Glutamatergic neuron (in vitro differentiated cells): ENCODE measurements at regions not wholly inside any gene's neighbourhood (a gene's known extent, or its start where the extent isn't known, plus 50 kb on each side); places are given as distances from the start of the nearest gene placed in this dataset.
"Not testable (repeated sequence)": the region's sequence is repeated elsewhere in the genome, so short reads cannot be mapped to it uniquely, and the experiment has no call there.

ENCODE experiments used
- DNase-seq: peaks from one replicate; pipeline ENCODE4 v3.0.0; 2022
- H3K27ac Mint-ChIP-seq: one replicate; pipeline ENCODE4 v1.8.0; 2020; ENCODE audit warnings: mild to moderate bottlenecking, mixed read lengths, inconsistent platforms; ENCODE audit not compliant: unreplicated experiment
- H3K27me3 Mint-ChIP-seq: one replicate; pipeline ENCODE4 v1.8.0; 2020; ENCODE audit warnings: mild to moderate bottlenecking, moderate library complexity, mixed read lengths, inconsistent platforms; ENCODE audit not compliant: unreplicated experiment
- H3K36me3 Mint-ChIP-seq: one replicate; pipeline ENCODE4 v1.8.0; 2020; ENCODE audit warnings: mild to moderate bottlenecking, mixed read lengths, inconsistent platforms; ENCODE audit not compliant: unreplicated experiment
- H3K4me1 Mint-ChIP-seq: one replicate; pipeline ENCODE4 v1.8.0; 2020; ENCODE audit warnings: mild to moderate bottlenecking, low read depth, mixed read lengths, inconsistent platforms; ENCODE audit not compliant: unreplicated experiment
- H3K4me3 Mint-ChIP-seq: one replicate; pipeline ENCODE4 v1.8.0; 2020; ENCODE audit warnings: mild to moderate bottlenecking, mixed read lengths, inconsistent platforms; ENCODE audit not compliant: unreplicated experiment
- H3K9me3 Mint-ChIP-seq: one replicate; pipeline ENCODE4 v1.8.0; 2020; ENCODE audit warnings: mild to moderate bottlenecking, moderate library complexity, mixed read lengths, inconsistent platforms; ENCODE audit not compliant: unreplicated experiment
- CTCF ChIP-seq: fragments of 200-600 bp; sonication (generic); IDR thresholded peaks from one replicate; pipeline ENCODE4 v1.5.0; 2021; ENCODE audit not compliant: partially characterized antibody, unreplicated experiment

- Mint-ChIP-seq H3K9me3 (peaks cover 7% of the 10 kb centered on the region), H3K36me3 (no peaks in the 10 kb centered on the region), H3K27ac (no peak overlapping the region), H3K4me3 (no peak overlapping the region), H3K4me1 (no peaks in the 10 kb centered on the region), H3K27me3 (peaks cover 4% of the 10 kb centered on the region)
- TF ChIP-seq CTCF, result no peak
- DNase-seq, result no peak
Measured at GRCh38 chr2:104975851-104976250, 62.0 kb upstream of the MRPS9 start.

- no peak for TF ChIP-seq CTCF
- no peak for DNase-seq
- H3K27ac Mint-ChIP-seq, result no peak overlapping the region
Measured at GRCh38 chr2:104976603-104977120, 61.2 kb upstream of the MRPS9 start.

GRCh38 chr2:104977958-104978357 is 59.9 kb upstream of the MRPS9 start:
- no peak for DNase-seq
- Mint-ChIP-seq H3K9me3 (peaks cover 7% of the 10 kb centered on the region), H3K4me3 (no peak overlapping the region), H3K27me3 (peaks cover 4% of the 10 kb centered on the region), H3K36me3 (no peaks in the 10 kb centered on the region), H3K4me1 (no peaks in the 10 kb centered on the region), H3K27ac (no peak overlapping the region)
- no peak for TF ChIP-seq CTCF

More at GRCh38 chr2:104976603-104977120, 61.2 kb upstream of the MRPS9 start:
- no peak overlapping the region for H3K4me3 Mint-ChIP-seq
- H3K4me1 Mint-ChIP-seq, result no peaks in the 10 kb centered on the region
- H3K36me3 Mint-ChIP-seq, result no peaks in the 10 kb centered on the region
- H3K9me3 Mint-ChIP-seq, result peaks cover 7% of the 10 kb centered on the region
- H3K27me3 Mint-ChIP-seq, result peaks cover 4% of the 10 kb centered on the region

- not testable (repeated sequence) for H3K27me3 Mint-ChIP-seq, H3K4me1 Mint-ChIP-seq, H3K27ac Mint-ChIP-seq, DNase-seq, H3K36me3 Mint-ChIP-seq, H3K4me3 Mint-ChIP-seq, H3K9me3 Mint-ChIP-seq
Measured at GRCh38 chr2:104979786-104980185, 58.1 kb upstream of the MRPS9 start.

GRCh38 chr2:104982111-104982510 is 55.8 kb upstream of the MRPS9 start:
- Mint-ChIP-seq H3K9me3 (peaks cover 1% of the 10 kb centered on the region), H3K36me3 (peaks cover 6% of the 10 kb centered on the region), H3K4me3 (no peak overlapping the region), H3K27me3 (peaks cover 5% of the 10 kb centered on the region), H3K27ac (no peak overlapping the region), H3K4me1 (no peaks in the 10 kb centered on the region)
- no peak for DNase-seq
- no peak for TF ChIP-seq CTCF
